GM10266 (cell line): ENCODE measurements at regions not wholly inside any gene's neighbourhood (a gene's known extent, or its start where the extent isn't known, plus 50 kb on each side); places are given as distances from the start of the nearest gene placed in this dataset.

Experiments
- DNase-seq: peaks from one replicate; pipeline ENCODE4 v3.0.0; 2012; ENCODE audit errors: extremely low spot score
- TF ChIP-seq, protein P1 (sequence below): IDR thresholded peaks from 2 replicates; pipeline ENCODE4 v1.5.1; 2012; ENCODE audit warnings: mild to moderate bottlenecking, low read depth; ENCODE audit not compliant: control insufficient read depth, insufficient read depth; ENCODE audit errors: missing control alignments

DNA sequence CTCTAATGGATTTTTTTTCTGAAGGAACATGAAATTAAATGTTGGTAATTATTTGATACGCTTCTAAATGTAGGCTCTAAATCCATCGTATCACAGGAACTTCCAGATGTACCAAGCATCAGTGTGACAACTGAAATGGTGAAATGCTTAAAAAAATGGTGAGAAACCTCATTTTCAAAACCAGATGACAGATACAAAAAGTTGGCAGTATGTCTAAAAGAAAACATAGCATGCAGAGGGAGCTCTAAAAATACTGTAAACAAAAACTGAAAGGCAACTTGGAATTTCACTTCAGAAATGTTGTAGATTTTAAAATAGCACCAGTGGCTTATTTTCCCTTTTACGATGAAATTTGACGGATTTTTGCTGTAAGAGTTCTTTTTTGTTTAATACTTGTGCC is 1043.6 kb upstream of the WWC1 start:
- DNase-seq: no peak
- TF ChIP-seq, protein P1, sequence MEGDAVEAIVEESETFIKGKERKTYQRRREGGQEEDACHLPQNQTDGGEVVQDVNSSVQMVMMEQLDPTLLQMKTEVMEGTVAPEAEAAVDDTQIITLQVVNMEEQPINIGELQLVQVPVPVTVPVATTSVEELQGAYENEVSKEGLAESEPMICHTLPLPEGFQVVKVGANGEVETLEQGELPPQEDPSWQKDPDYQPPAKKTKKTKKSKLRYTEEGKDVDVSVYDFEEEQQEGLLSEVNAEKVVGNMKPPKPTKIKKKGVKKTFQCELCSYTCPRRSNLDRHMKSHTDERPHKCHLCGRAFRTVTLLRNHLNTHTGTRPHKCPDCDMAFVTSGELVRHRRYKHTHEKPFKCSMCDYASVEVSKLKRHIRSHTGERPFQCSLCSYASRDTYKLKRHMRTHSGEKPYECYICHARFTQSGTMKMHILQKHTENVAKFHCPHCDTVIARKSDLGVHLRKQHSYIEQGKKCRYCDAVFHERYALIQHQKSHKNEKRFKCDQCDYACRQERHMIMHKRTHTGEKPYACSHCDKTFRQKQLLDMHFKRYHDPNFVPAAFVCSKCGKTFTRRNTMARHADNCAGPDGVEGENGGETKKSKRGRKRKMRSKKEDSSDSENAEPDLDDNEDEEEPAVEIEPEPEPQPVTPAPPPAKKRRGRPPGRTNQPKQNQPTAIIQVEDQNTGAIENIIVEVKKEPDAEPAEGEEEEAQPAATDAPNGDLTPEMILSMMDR: no peak

DNA sequence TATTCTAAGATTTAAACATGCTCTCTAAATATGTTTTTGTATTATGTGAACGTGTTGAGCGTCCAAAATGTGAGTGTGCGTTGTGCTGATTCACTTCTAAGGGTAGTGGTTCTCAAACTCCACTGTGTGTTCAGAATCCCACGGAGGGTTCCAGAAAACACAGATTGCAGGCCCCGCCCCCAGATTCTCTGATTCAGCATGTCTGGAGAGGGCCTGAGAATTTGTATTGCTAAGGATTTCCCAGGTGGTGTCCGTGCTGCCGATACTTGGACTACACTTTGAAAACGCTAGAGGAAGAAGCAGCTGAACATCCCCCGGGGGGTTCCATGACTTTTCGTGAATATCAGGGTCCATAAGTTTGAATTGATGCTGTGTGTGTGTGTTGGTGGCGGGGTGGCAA is 1043.2 kb upstream of the WWC1 start:
- no peak for DNase-seq
- TF ChIP-seq, protein P1: no peak

DNA sequence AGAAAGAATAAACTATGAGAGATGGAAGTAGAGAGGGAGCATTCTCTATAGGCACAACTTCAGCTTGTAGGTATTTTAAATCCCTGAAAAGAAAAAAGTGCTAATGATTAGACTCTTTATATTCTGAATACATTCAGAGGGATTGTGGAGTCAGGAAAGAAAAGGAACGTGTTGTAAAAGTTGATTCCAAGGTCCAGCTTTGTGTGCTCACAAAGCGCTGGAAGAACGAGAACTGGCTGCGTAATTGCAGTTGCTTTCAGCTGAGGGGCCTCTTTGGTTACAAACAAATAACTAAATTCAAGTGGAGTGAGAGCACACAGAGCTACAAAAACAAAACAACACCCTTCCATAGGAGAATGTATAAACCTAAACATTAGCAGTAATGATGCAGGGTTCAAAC is 1040.4 kb upstream of the WWC1 start:
- TF ChIP-seq, protein P1: no peak
- no peak for DNase-seq

DNA sequence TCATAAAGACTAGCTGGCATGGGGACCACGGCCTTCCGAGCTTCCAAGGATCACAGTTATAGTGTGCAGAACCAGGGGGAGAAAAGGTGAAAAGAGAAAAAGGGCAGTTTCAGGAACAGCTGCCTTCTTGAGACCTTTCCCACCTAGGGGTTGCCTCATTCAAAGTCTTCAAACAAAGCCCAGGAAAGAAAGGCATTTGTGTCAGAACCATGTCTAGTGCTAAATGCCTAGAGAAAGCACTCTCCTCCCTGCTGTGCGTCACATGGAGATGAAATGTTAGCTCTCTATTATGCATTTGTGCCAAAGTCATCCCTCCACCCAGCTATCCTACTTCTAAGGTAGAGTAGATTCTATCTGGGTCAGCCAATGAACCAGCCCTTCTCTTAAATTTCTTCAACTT is 1037.3 kb upstream of the WWC1 start:
- DNase-seq: no peak
- TF ChIP-seq, protein P1: no peak

DNA sequence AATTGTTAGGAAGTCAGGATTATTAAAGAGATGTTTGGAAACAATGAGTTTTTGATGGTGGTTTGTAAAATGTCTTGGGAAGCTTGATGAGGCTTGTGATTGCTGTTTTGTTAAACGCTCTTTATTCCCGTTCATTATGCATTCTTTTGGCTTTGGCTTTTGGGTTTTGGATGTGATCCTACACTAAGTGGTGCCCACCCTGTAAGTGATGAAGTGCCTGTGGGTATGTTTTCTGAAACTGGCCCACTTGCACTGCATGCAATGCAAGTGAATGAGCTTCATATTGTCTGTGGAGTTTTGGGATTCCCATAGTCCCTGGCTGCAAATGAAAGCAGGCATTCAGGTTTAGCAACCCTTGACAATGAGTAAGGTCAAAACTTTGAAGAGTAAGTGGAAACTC is 1035.5 kb upstream of the WWC1 start:
- no peak for DNase-seq
- TF ChIP-seq, protein P1: no peak

DNA sequence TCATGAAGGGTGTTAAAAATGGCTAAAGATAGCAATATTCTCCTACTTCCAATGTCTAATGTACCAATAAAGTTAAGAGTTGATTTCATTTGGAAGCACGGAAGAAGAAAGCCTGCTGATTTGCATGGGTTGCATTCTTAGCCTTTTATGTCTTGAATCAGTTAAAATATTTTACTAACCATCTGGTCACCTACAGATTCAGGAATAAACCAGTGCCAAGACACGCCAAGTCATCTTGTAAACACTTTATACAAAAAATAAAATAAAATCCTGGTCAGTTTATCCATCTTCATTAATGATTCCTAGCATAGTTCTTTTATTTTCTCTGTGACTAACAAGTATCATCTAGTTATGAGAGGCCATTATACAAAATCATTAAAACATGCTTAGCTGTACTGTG is 1031.6 kb upstream of the WWC1 start:
- DNase-seq: no peak
- TF ChIP-seq, protein P1: no peak

DNA sequence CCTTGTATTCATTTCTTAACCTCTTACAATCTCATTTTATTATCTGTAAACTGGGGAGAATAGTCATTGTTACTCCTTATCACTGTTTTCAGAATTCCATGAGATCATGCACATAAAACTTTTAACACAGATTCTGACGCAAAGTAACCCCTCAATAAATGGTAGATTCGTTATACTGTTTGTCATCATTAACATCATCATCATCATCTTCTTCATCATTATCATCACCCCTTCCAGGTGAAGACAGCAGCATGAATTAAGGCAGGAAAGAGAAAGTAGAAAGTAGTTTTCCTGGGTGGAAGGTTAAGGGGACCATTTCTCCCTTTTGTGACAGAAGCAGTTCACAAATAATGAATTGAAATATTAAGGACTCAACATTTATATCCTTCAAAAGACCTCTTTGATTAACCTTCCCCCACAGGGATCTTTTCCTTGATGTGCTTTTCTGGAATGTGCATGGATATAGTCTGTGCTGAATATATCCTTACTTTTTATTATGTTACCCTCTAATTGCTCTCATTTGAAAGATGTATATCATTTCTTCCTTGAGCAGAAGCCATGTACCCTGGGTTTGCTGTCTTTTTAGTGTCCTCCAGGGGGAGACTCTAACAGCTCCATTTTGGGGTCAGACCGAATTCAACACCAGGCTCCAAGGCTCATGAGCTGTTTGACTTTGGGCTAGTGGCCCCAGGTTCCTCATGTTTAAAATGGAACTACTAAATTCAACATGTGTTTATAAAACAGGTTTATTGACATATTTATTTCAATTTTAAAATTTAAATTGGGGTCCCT is 1029.9 kb upstream of the WWC1 start:
- no peak for DNase-seq
- TF ChIP-seq, protein P1: no peak
